IMR-90 (cell line): ENCODE measurements at regions not wholly inside any gene's neighbourhood (a gene's known extent, or its start where the extent isn't known, plus 50 kb on each side); places are given as distances from the start of the nearest gene placed in this dataset.

Experiments used
- ATAC-seq: fragments of 200-7000 bp; cut with Tn5 transposase; 2 replicates; pipeline ENCODE4 v1.9.1; 2020; ENCODE audit warnings: low read depth, mild to moderate bottlenecking, moderate library complexity
- BruUV-seq: library from RNA; stranded (reverse); fragments of 400-500 nt; replicated peaks from 2 replicates; lab custom pipeline; 2021; lab: Mats Ljungman, UMichigan
- CTCF ChIA-PET: fragments of 300-600 bp; formaldehyde crosslinking; extraction: SDS; loops from one replicate; lab custom pipeline; 2021; ENCODE audit warnings: antibody characterized with exemption; lab: Yijun Ruan, JAX
- POLR2A ChIA-PET: fragments of 300-600 bp; sonication (Branson Sonifier 250); formaldehyde crosslinking; loops from one replicate; lab custom pipeline; 2022; ENCODE audit warnings: antibody characterized with exemption; ENCODE audit not compliant: unreplicated experiment; lab: Charles Lee
- DNase-seq: peaks from one replicate; pipeline ENCODE4 v3.0.0; 2013
- H2AFZ ChIP-seq: replicated peaks from 2 replicates; pipeline ENCODE3; 2013; ENCODE audit warnings: low read length, mild to moderate bottlenecking; ENCODE audit not compliant: poor library complexity
- H2AK5ac ChIP-seq: 2 replicates; pipeline ENCODE4 v1.6.1; 2013; ENCODE audit warnings: low read depth, low read length, inconsistent platforms
- H2AK9ac ChIP-seq: replicated peaks from 2 replicates; pipeline ENCODE3; 2013; ENCODE audit warnings: mild to moderate bottlenecking, low read depth, low read length, moderate library complexity; ENCODE audit not compliant: poor library complexity
- H2BK120ac ChIP-seq: 2 replicates; pipeline ENCODE4 v1.6.1; 2013; ENCODE audit warnings: low read depth, low read length, inconsistent platforms
- H2BK15ac ChIP-seq: 3 replicates; pipeline ENCODE4 v1.6.1; 2013; ENCODE audit warnings: low read depth, low read length, inconsistent platforms
- H2BK20ac ChIP-seq: 2 replicates; pipeline ENCODE4 v1.6.1; 2013; ENCODE audit warnings: low read depth, mild to moderate bottlenecking, inconsistent platforms, low read length, moderate library complexity
- H2BK5ac ChIP-seq: 2 replicates; pipeline ENCODE4 v1.6.1; 2013; ENCODE audit warnings: mild to moderate bottlenecking, low read depth, low read length, inconsistent platforms; ENCODE audit not compliant: poor library complexity, severe bottlenecking
- H3K14ac ChIP-seq: replicated peaks from 2 replicates; pipeline ENCODE4 v1.6.1; 2013; ENCODE audit warnings: low read depth, low read length, inconsistent platforms
- H3K18ac ChIP-seq: 2 replicates; pipeline ENCODE4 v1.6.1; 2013; ENCODE audit warnings: low read depth, low read length, control low read depth
- H3K23ac ChIP-seq: 2 replicates; pipeline ENCODE4 v1.6.1; 2013; ENCODE audit warnings: low read depth, low read length, inconsistent platforms
- H3K27ac ChIP-seq: 2 replicates; pipeline ENCODE4 v1.5.1; 2013; ENCODE audit warnings: mild to moderate bottlenecking, control low read depth, low read length; ENCODE audit not compliant: insufficient read depth
- H3K27me3 ChIP-seq: 2 replicates; pipeline ENCODE4 v1.6.1; 2013; ENCODE audit warnings: low read length; ENCODE audit not compliant: control insufficient read depth, insufficient read depth
- H3K36me3 ChIP-seq: 2 replicates; pipeline ENCODE4 v1.6.1; 2013; ENCODE audit warnings: low read length, mixed read lengths; ENCODE audit not compliant: control insufficient read depth, insufficient read depth
- H3K4ac ChIP-seq: 2 replicates; pipeline ENCODE4 v1.6.1; 2013; ENCODE audit warnings: low read depth, low read length, inconsistent platforms
- H3K4me1 ChIP-seq: 2 replicates; pipeline ENCODE4 v1.6.1; 2013; ENCODE audit warnings: low read length, mixed read lengths; ENCODE audit not compliant: control insufficient read depth, insufficient read depth
- H3K4me2 ChIP-seq: 2 replicates; pipeline ENCODE4 v1.6.1; 2013; ENCODE audit warnings: low read depth, mild to moderate bottlenecking, control low read depth, low read length, moderate library complexity
- H3K4me3 ChIP-seq: 2 replicates; pipeline ENCODE4 v1.5.1; 2013; ENCODE audit warnings: low read depth, mild to moderate bottlenecking, control low read depth, low read length, moderate library complexity; ENCODE audit not compliant: insufficient read depth
- H3K56ac ChIP-seq: 2 replicates; pipeline ENCODE4 v1.6.1; 2013; ENCODE audit warnings: low read length, inconsistent platforms; ENCODE audit not compliant: insufficient read depth; ENCODE audit errors: extremely low read depth
- H3K79me1 ChIP-seq, 2 experiments: 2 replicates each; pipeline ENCODE4 v1.6.1; 2013; ENCODE audit warnings: low read length in 2 of 2, inconsistent platforms in 1 of 2, low read depth in 1 of 2
- H3K9ac ChIP-seq: 2 replicates; pipeline ENCODE4 v1.6.1; 2013; ENCODE audit warnings: low read depth, low read length, control low read depth
- H3K9me1 ChIP-seq: 2 replicates; pipeline ENCODE4 v1.6.1; 2013; ENCODE audit warnings: low read length, inconsistent platforms; ENCODE audit not compliant: insufficient read depth
- H3K9me3 ChIP-seq: 2 replicates; pipeline ENCODE4 v1.6.1; 2013; ENCODE audit warnings: low read length; ENCODE audit not compliant: control insufficient read depth, insufficient read depth
- H4K20me1 ChIP-seq: 2 replicates; pipeline ENCODE4 v1.6.1; 2013; ENCODE audit warnings: low read length, inconsistent platforms; ENCODE audit not compliant: insufficient read depth
- H4K5ac ChIP-seq: 2 replicates; pipeline ENCODE4 v1.6.1; 2013; ENCODE audit warnings: mild to moderate bottlenecking, low read depth, low read length, control low read depth
- H4K8ac ChIP-seq, 2 experiments: 2 replicates each; pipeline ENCODE4 v1.6.1; 2013; ENCODE audit warnings: low read depth in 2 of 2, low read length in 2 of 2, control low read depth in 1 of 2, inconsistent platforms in 1 of 2
- H4K91ac ChIP-seq: 2 replicates; pipeline ENCODE4 v1.6.1; 2013; ENCODE audit warnings: low read depth, low read length, inconsistent platforms; ENCODE audit not compliant: insufficient read depth
- BHLHE40 ChIP-seq: fragments of 150-350 bp; IDR thresholded peaks from 2 replicates; pipeline ENCODE4 v1.6.1; 2016; ENCODE audit warnings: mild to moderate bottlenecking, low read depth, low read length
- CEBPB ChIP-seq: IDR thresholded peaks from 2 replicates; pipeline ENCODE4 v1.6.1; 2012; ENCODE audit warnings: low read depth, low read length, improper control_type of control experiment
- FOS ChIP-seq: fragments of 150-350 bp; IDR thresholded peaks from 2 replicates; pipeline ENCODE4 v1.6.1; 2016; ENCODE audit warnings: low read depth, low read length
- MAFK ChIP-seq: IDR thresholded peaks from 2 replicates; pipeline ENCODE4 v1.6.1; 2012; ENCODE audit warnings: low read depth, low read length, improper control_type of control experiment
- MAZ ChIP-seq: IDR thresholded peaks from 2 replicates; pipeline ENCODE4 v1.6.1; 2012; ENCODE audit warnings: low read depth, mild to moderate bottlenecking, low read length, improper control_type of control experiment, moderate library complexity, borderline replicate concordance
- POLR2A ChIP-seq: IDR thresholded peaks from 2 replicates; pipeline ENCODE4 v1.6.1; 2012; ENCODE audit warnings: mild to moderate bottlenecking, low read depth, low read length
- RAD21 ChIP-seq: IDR thresholded peaks from 2 replicates; pipeline ENCODE4 v1.6.1; 2012; ENCODE audit warnings: low read length, improper control_type of control experiment
- RCOR1 ChIP-seq: IDR thresholded peaks from 2 replicates; pipeline ENCODE4 v1.6.1; 2012; ENCODE audit warnings: mild to moderate bottlenecking, low read length, improper control_type of control experiment; ENCODE audit not compliant: insufficient replicate concordance
- SMC3 ChIP-seq: fragments of 150-350 bp; IDR thresholded peaks from 2 replicates; pipeline ENCODE4 v1.6.1; 2016; ENCODE audit warnings: low read depth, mild to moderate bottlenecking, antibody characterized with exemption, low read length, moderate library complexity
- WGBS, 2 experiments: methylation state at CpG; one replicate each; pipeline versions ENCODE4 v1.1.5 to v1.1.7; 2013; ENCODE audit warnings: missing lambda C conversion rate in 2 of 2; ENCODE audit not compliant: insufficient read length in 1 of 2; ENCODE audit errors: extremely low coverage in 2 of 2; 5-methylcytosine and 5-hydroxymethylcytosine counted together
- dilution Hi-C: fragments of 300-500 bp; cut with HindIII; formaldehyde crosslinking; loops from one replicate; pipeline ENCODE4 v1.14.3; 2018; ENCODE audit warnings: low sequenced_read_pairs; ENCODE audit not compliant: unreplicated experiment
- in situ Hi-C: fragments of 300-500 bp; cut with MboI; formaldehyde crosslinking; loops from 3 replicates; pipeline ENCODE4 v1.14.3; 2019; ENCODE audit warnings: low sequenced_read_pairs, inconsistent platforms, mixed read lengths
- intact Hi-C: fragments of 100-400 bp; cut with micrococcal nuclease; formaldehyde crosslinking; loops from 2 replicates; pipeline ENCODE4 v1.10.0; 2022
- TF ChIP-seq, protein P1 (sequence below): fragments of 150-350 bp; IDR thresholded peaks from 2 replicates; pipeline ENCODE4 v1.6.1; 2016; ENCODE audit warnings: low read depth, mild to moderate bottlenecking, low read length, moderate library complexity, borderline replicate concordance
- TF ChIP-seq, protein P2 (sequence below): conservative IDR thresholded peaks from 2 replicates; pipeline ENCODE4 v1.5.1; 2012; ENCODE audit warnings: mild to moderate bottlenecking, low read depth, low read length, improper control_type of control experiment

DNA sequence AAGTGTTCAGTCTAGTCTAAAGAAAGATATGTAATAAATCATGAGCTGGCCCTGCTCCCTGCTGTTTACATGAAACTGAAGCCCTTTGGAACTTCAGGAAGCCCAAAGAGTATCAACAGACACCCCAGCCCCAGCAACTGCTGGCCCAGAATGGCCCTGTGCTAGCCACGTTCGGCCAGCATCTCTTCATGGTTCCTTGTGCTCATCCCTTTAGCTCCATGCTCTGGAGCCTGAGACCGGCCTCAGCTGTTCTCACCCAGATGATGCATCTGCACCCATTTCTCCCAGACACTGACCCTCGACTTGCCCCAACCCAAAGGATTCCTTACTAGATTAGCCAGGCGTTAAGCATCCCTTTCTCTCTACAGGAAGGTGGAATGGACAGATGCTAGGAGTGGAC, 207.3 kb downstream of the HS3ST3B1 start:
- no TSS peak for BruUV-seq

More for the DNA sequence above, 207.3 kb downstream of the HS3ST3B1 start:
- H3K4me3 ChIP-seq, result no peak overlapping the region
- no peak overlapping the region for H3K4me2 ChIP-seq
- H4K91ac ChIP-seq, result no peak overlapping the region
- H3K27ac ChIP-seq, result no peak overlapping the region
- no peak overlapping the region for H3K18ac ChIP-seq
- no peak overlapping the region for H3K9ac ChIP-seq
- H3K79me1 ChIP-seq, result no peaks in the 10 kb centered on the region
- ChIA-PET POLR2A (no interaction called here), CTCF (no interaction called here)
- no peak overlapping the region for H3K23ac ChIP-seq
- no peak overlapping the region for H2BK20ac ChIP-seq
- DNase-seq (no peak), ATAC-seq (no peak)
- intact Hi-C loops, result no loop called here
- 81% methylated on average over 3 of the region's 5 CpGs; no CpG with 5 or more reads in 1 of the 2 experiments for WGBS, 2 experiments
- TF ChIP-seq RAD21 (no peak), MAZ (no peak), FOS (no peak), POLR2A (no peak), SMC3 (no peak), RCOR1 (no peak), MAFK (no peak), BHLHE40 (no peak), CEBPB (no peak)
- TF ChIP-seq, protein P1, sequence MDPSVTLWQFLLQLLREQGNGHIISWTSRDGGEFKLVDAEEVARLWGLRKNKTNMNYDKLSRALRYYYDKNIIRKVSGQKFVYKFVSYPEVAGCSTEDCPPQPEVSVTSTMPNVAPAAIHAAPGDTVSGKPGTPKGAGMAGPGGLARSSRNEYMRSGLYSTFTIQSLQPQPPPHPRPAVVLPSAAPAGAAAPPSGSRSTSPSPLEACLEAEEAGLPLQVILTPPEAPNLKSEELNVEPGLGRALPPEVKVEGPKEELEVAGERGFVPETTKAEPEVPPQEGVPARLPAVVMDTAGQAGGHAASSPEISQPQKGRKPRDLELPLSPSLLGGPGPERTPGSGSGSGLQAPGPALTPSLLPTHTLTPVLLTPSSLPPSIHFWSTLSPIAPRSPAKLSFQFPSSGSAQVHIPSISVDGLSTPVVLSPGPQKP, result no peak
- TF ChIP-seq, protein P2, sequence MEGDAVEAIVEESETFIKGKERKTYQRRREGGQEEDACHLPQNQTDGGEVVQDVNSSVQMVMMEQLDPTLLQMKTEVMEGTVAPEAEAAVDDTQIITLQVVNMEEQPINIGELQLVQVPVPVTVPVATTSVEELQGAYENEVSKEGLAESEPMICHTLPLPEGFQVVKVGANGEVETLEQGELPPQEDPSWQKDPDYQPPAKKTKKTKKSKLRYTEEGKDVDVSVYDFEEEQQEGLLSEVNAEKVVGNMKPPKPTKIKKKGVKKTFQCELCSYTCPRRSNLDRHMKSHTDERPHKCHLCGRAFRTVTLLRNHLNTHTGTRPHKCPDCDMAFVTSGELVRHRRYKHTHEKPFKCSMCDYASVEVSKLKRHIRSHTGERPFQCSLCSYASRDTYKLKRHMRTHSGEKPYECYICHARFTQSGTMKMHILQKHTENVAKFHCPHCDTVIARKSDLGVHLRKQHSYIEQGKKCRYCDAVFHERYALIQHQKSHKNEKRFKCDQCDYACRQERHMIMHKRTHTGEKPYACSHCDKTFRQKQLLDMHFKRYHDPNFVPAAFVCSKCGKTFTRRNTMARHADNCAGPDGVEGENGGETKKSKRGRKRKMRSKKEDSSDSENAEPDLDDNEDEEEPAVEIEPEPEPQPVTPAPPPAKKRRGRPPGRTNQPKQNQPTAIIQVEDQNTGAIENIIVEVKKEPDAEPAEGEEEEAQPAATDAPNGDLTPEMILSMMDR, result no peak
- H4K20me1 ChIP-seq, result no peaks in the 10 kb centered on the region
- H3K9me1 ChIP-seq, result no peaks in the 10 kb centered on the region
- peaks cover 2% of the 10 kb centered on the region; the same call in 1 of the 2 replicates for H3K27me3 ChIP-seq
- no peak overlapping the region for H3K4ac ChIP-seq
- no peak overlapping the region for H2BK120ac ChIP-seq
- H3K4me1 ChIP-seq, result no peaks in the 10 kb centered on the region; the same call in 1 of the 2 replicates
- H3K36me3 ChIP-seq, result no peaks in the 10 kb centered on the region
- no peak overlapping the region for H4K8ac ChIP-seq
- dilution Hi-C loops, result no loop called here
- H2BK5ac ChIP-seq, result no peak overlapping the region
- no peak overlapping the region for H2AK9ac ChIP-seq
- H4K5ac ChIP-seq, result no peak overlapping the region
- H3K56ac ChIP-seq, result no peak overlapping the region
- H2AFZ ChIP-seq, result no peak overlapping the region
- H3K14ac ChIP-seq, result no peak overlapping the region
- H2BK15ac ChIP-seq, result no peak overlapping the region
- H2AK5ac ChIP-seq, result no peak overlapping the region
- in situ Hi-C loops, result no loop called here
- H3K9me3 ChIP-seq, result no peaks in the 10 kb centered on the region
